Gastrocnemius medialis (tissue), 4 donors: ENCODE measurements at regions not wholly inside any gene's neighbourhood (a gene's known extent, or its start where the extent isn't known, plus 50 kb on each side); places are given as distances from the start of the nearest gene placed in this dataset.

ENCODE experiments used
- CTCF ChIP-seq, 5 experiments: fragments of 450-650 bp in 3 of 5; fragments of 200-600 bp in 2 of 5; sonication (generic) in 2 of 5; IDR thresholded peaks in 4 of 5; conservative IDR thresholded peaks in 1 of 5; 1 replicate in 4 of 5; 2 replicates in 1 of 5; pipeline ENCODE4 v1.5.1; 2016 to 2019; ENCODE audit warnings: antibody characterized with exemption in 5 of 5, mild to moderate bottlenecking in 3 of 5, moderate library complexity in 3 of 5
- POLR2A ChIP-seq, 2 donors: fragments of 450-650 bp; IDR thresholded peaks; one replicate each; pipeline ENCODE4 v1.6.1; 2017; ENCODE audit warnings: antibody characterized with exemption in 2 of 2, mild to moderate bottlenecking in 2 of 2, moderate library complexity in 2 of 2

GRCh38 chr1:238199325-238199724 is 308.6 kb upstream of the ZP4 start:
- no peak for TF ChIP-seq CTCF (IDR thresholded peaks at IDR 0.05 in 4 of 5, conservative IDR thresholded peaks at IDR 0.05 in 1 of 5)
- TF ChIP-seq POLR2A (IDR thresholded peaks at IDR 0.05), result no peak
